GM18951 (cell line): ENCODE measurements at regions not wholly inside any gene's neighbourhood (a gene's known extent, or its start where the extent isn't known, plus 50 kb on each side); places are given as distances from the start of the nearest gene placed in this dataset.
"Not testable (repeated sequence)": the region's sequence is repeated elsewhere in the genome, so short reads cannot be mapped to it uniquely, and the experiment has no call there.

Source experiments
- POLR2A ChIP-seq: IDR thresholded peaks from 4 replicates; pipeline ENCODE4 v1.6.1; 2011; ENCODE audit warnings: mild to moderate bottlenecking; ENCODE audit not compliant: insufficient read length, insufficient read depth; ENCODE audit errors: extremely low read depth
- in situ Hi-C: fragments of 300-500 bp; cut with MboI; formaldehyde crosslinking; loops from one replicate; pipeline ENCODE4 v1.12.0; 2022; ENCODE audit warnings: low sequenced_read_pairs, mixed read lengths, inconsistent platforms; ENCODE audit not compliant: unreplicated experiment

- in situ Hi-C loops: no loop called here
Measured at GRCh38 chr5:166722939-166723338, 1568.5 kb upstream of the WWC1 start.

GRCh38 chr5:166724284-166724683 lies 1567.2 kb upstream of the WWC1 start:
- no peak for TF ChIP-seq POLR2A
- in situ Hi-C loops: no loop called here

More at GRCh38 chr5:166722939-166723338, 1568.5 kb upstream of the WWC1 start:
- no peak for TF ChIP-seq POLR2A

GRCh38 chr5:166725593-166725992 lies 1565.9 kb upstream of the WWC1 start:
- no peak for TF ChIP-seq POLR2A
- in situ Hi-C loops: no loop called here

- TF ChIP-seq POLR2A: no peak
- in situ Hi-C loops: no loop called here
Measured at GRCh38 chr5:166726406-166726805, 1565.0 kb upstream of the WWC1 start.

GRCh38 chr5:166742951-166743350 lies 1548.5 kb upstream of the WWC1 start:
- in situ Hi-C loops: not testable (repeated sequence)

GRCh38 chr5:166746506-166746905 lies 1544.9 kb upstream of the WWC1 start:
- in situ Hi-C loops: no loop called here
- no peak for TF ChIP-seq POLR2A

GRCh38 chr5:166750376-166750775 lies 1541.1 kb upstream of the WWC1 start:
- no peak for TF ChIP-seq POLR2A
- in situ Hi-C loops: no loop called here

GRCh38 chr5:166758151-166758550 lies 1533.3 kb upstream of the WWC1 start:
- in situ Hi-C loops: no loop called here
- TF ChIP-seq POLR2A: no peak

GRCh38 chr5:166767858-166768257 lies 1523.6 kb upstream of the WWC1 start:
- no peak for TF ChIP-seq POLR2A
- in situ Hi-C loops: no loop called here

- TF ChIP-seq POLR2A: no peak
- in situ Hi-C loops: no loop called here
Measured at GRCh38 chr5:166768536-166768935, 1522.9 kb upstream of the WWC1 start.

- in situ Hi-C loops: no loop called here
- TF ChIP-seq POLR2A: no peak
Measured at GRCh38 chr5:166772770-166773169, 1518.7 kb upstream of the WWC1 start.

GRCh38 chr5:166781737-166782136 lies 1509.7 kb upstream of the WWC1 start:
- in situ Hi-C loops: no loop called here
- no peak for TF ChIP-seq POLR2A

- no peak for TF ChIP-seq POLR2A
- in situ Hi-C loops: no loop called here
Measured at GRCh38 chr5:166784545-166785078, 1506.8 kb upstream of the WWC1 start.

GRCh38 chr5:166786178-166786577 lies 1505.3 kb upstream of the WWC1 start:
- in situ Hi-C loops: no loop called here
- TF ChIP-seq POLR2A: no peak

GRCh38 chr5:166786889-166787288 lies 1504.6 kb upstream of the WWC1 start:
- TF ChIP-seq POLR2A: no peak
- in situ Hi-C loops: no loop called here

- no peak for TF ChIP-seq POLR2A
- in situ Hi-C loops: no loop called here
Measured at GRCh38 chr5:166788050-166788449, 1503.4 kb upstream of the WWC1 start.

- no peak for TF ChIP-seq POLR2A
- in situ Hi-C loops: no loop called here
Measured at GRCh38 chr5:166795756-166796155, 1495.7 kb upstream of the WWC1 start.
